Right lobe of liver (tissue), 6 donors: ENCODE measurements at regions not wholly inside any gene's neighbourhood (a gene's known extent, or its start where the extent isn't known, plus 50 kb on each side); places are given as distances from the start of the nearest gene placed in this dataset.

Experiments used
- ATAC-seq, 4 donors: fragments of 200-7000 bp; cut with Tn5 transposase; one replicate each; pipeline ENCODE4 v1.9.1; 2020; ENCODE audit warnings: mild to moderate bottlenecking in 4 of 4, moderate library complexity in 4 of 4
- DNase-seq, 3 donors: peaks; one replicate each; pipeline ENCODE4 v3.0.0-alpha.2; 2020
- H3K27ac ChIP-seq, 3 donors: fragments of 200-600 bp; one replicate each; pipeline ENCODE4 v1.8.0; 2022
- H3K27me3 ChIP-seq, 2 donors: fragments of 200-600 bp; one replicate each; pipeline ENCODE4 v1.8.0; 2022
- H3K36me3 ChIP-seq, 4 donors: fragments of 200-600 bp; sonication (generic) in 1 of 4; one replicate each; pipeline versions ENCODE4 v1.5.1 to v1.8.0; 2017 to 2022; ENCODE audit warnings: control low read depth in 1 of 4
- H3K4me1 ChIP-seq, 4 donors: fragments of 200-600 bp; sonication (generic) in 1 of 4; one replicate each; pipeline versions ENCODE4 v1.5.1 to v1.8.0; 2017 to 2022; ENCODE audit warnings: control low read depth in 1 of 4
- H3K4me3 ChIP-seq, 3 donors: fragments of 200-600 bp; one replicate each; pipeline ENCODE4 v1.8.0; 2022
- H3K9me3 ChIP-seq, 4 donors: fragments of 200-600 bp; sonication (generic) in 1 of 4; one replicate each; pipeline versions ENCODE4 v1.5.1 to v1.8.0; 2017 to 2022; ENCODE audit warnings: control low read depth in 1 of 4
- CTCF ChIP-seq, 4 donors: fragments of 200-600 bp in 3 of 4; fragments of 450-650 bp in 1 of 4; IDR thresholded peaks; one replicate each; pipeline versions ENCODE4 v1.5.1 to v1.8.0; 2016 to 2022; ENCODE audit warnings: antibody characterized with exemption in 4 of 4, mild to moderate bottlenecking in 2 of 4
- POLR2A ChIP-seq: fragments of 450-650 bp; IDR thresholded peaks from one replicate; pipeline ENCODE4 v1.6.1; 2017; ENCODE audit warnings: antibody characterized with exemption, mild to moderate bottlenecking
- WGBS: methylation state at CpG from one replicate; pipeline ENCODE4 v1.1.6; 2018; ENCODE audit warnings: low coverage, low lambda C conversion rate; ENCODE audit not compliant: insufficient coverage; ENCODE audit errors: missing lambda C conversion rate; 5-methylcytosine and 5-hydroxymethylcytosine counted together
- intact Hi-C, 2 donors: fragments of 100-400 bp; cut with DNase I; formaldehyde crosslinking; loops; one replicate each; pipeline versions ENCODE4 v1.11.2 to v1.14.1; 2022
- donor health status: DM: no; HTN: yes; CAD: no.
- donor health status: DM: no; HTN: no; CAD: no.
- donor health status: DM: no; HTN: no; CAD: no.
- donor health status: DM: no; HTN: yes; CAD: no.
- donor health status: DM: no; HTN: yes; CAD: no.

GRCh38 chr1:181190364-181191035 lies 102.0 kb downstream of the IER5 start:
- Histone ChIP-seq H3K4me3 (no peak overlapping the region), H3K27ac (no peak overlapping the region), H3K27me3 (no peaks in the 10 kb centered on the region), H3K36me3 (no peaks in the 10 kb centered on the region), H3K9me3 (no peaks in the 10 kb centered on the region), H3K4me1 (peaks cover 0 to 5% (median 0%) of the 10 kb centered on the region in 4 donors)
- TF ChIP-seq CTCF (IDR thresholded peaks at IDR 0.05): no peak
- TF ChIP-seq POLR2A: no peak
- intact Hi-C loops: loop anchor here (5.0 kb wide), 1 partner anchor 237 kb away; no protein-coding TSS in a partner anchor
- ATAC-seq (peak in 1 of 4 donors; percentile 11), DNase-seq (no peak)
- WGBS: 52% methylated on average over 9 of the region's 18 CpGs

GRCh38 chr1:181191494-181192040 lies 103.1 kb downstream of the IER5 start:
- Histone ChIP-seq H3K27ac (no peak overlapping the region), H3K4me3 (no peak overlapping the region), H3K4me1 (peaks cover 0 to 5% (median 0%) of the 10 kb centered on the region in 4 donors), H3K9me3 (no peaks in the 10 kb centered on the region), H3K27me3 (no peaks in the 10 kb centered on the region), H3K36me3 (no peaks in the 10 kb centered on the region)
- intact Hi-C loops: loop anchor here (5.0 kb wide), 1 partner anchor 236 kb away; no protein-coding TSS in a partner anchor
- ATAC-seq (no peak), DNase-seq (no peak)
- TF ChIP-seq POLR2A: no peak
- TF ChIP-seq CTCF (IDR thresholded peaks at IDR 0.05): no peak
- WGBS: 93% methylated on average over 3 of the region's 5 CpGs

GRCh38 chr1:181192316-181192715 lies 103.8 kb downstream of the IER5 start:
- Histone ChIP-seq H3K4me3 (no peak overlapping the region), H3K27ac (no peak overlapping the region), H3K9me3 (no peaks in the 10 kb centered on the region), H3K36me3 (no peaks in the 10 kb centered on the region), H3K27me3 (no peaks in the 10 kb centered on the region), H3K4me1 (peaks cover 0 to 5% (median 0%) of the 10 kb centered on the region in 4 donors)
- intact Hi-C loops: loop anchor here (5.0 kb wide), 1 partner anchor 235 kb away; no protein-coding TSS in a partner anchor
- ATAC-seq (no peak), DNase-seq (no peak)
- WGBS: 73% methylated on average over 4 of the region's 4 CpGs
- no peak for TF ChIP-seq POLR2A
- TF ChIP-seq CTCF (IDR thresholded peaks at IDR 0.05): no peak

- DNase-seq (no peak), ATAC-seq (no peak)
- Histone ChIP-seq H3K4me1 (no peaks in the 10 kb centered on the region), H3K4me3 (no peak overlapping the region), H3K27ac (no peak overlapping the region), H3K9me3 (no peaks in the 10 kb centered on the region), H3K27me3 (no peaks in the 10 kb centered on the region), H3K36me3 (no peaks in the 10 kb centered on the region)
- no peak for TF ChIP-seq CTCF (IDR thresholded peaks at IDR 0.05)
- TF ChIP-seq POLR2A: no peak
- WGBS: 77% methylated on average over 2 of the region's 7 CpGs
- intact Hi-C loops: no loop called here
These were observed 114.6 kb downstream of the IER5 start for GRCh38 chr1:181202986-181203555.
